H1 (cell line): ENCODE measurements at regions not wholly inside any gene's neighbourhood (a gene's known extent, or its start where the extent isn't known, plus 50 kb on each side); places are given as distances from the start of the nearest gene placed in this dataset.

ENCODE experiments used
- CTCF ChIA-PET: fragments of 300-600 bp; sonication (Branson Sonifier 250); formaldehyde crosslinking; loops from one replicate; lab custom pipeline; 2021; ENCODE audit not compliant: partially characterized antibody; lab: Charles Lee
- POLR2A ChIA-PET: fragments of 300-600 bp; sonication (Branson Sonifier 250); formaldehyde crosslinking; loops from one replicate; lab custom pipeline; 2021; ENCODE audit warnings: inconsistent platforms; ENCODE audit not compliant: partially characterized antibody; lab: Charles Lee
- DNase-seq, 2 experiments: peaks; one replicate each; pipeline versions ENCODE4 v3.0.0 to v3.0.0-alpha.2; 2010 to 2022; ENCODE audit warnings: low spot score in 2 of 2, low read depth in 1 of 2, mixed read lengths in 1 of 2
- FAIRE-seq: peaks from 2 replicates; lab custom pipeline; 2011; peaks lifted over from hg19 to GRCh38; lab: Jason Lieb, UNC
- H2AFZ ChIP-seq: 2 replicates; pipeline ENCODE4 v1.8.1; 2012; ENCODE audit warnings: low read length, inconsistent platforms
- H2AK5ac ChIP-seq: 2 replicates; pipeline ENCODE4 v1.6.1; 2013; ENCODE audit warnings: low read depth, low read length
- H2BK120ac ChIP-seq: replicated peaks from 2 replicates; pipeline ENCODE3; 2013; ENCODE audit warnings: low read depth, low read length, inconsistent platforms
- H2BK12ac ChIP-seq: 2 replicates; pipeline ENCODE4 v1.6.1; 2013; ENCODE audit warnings: low read depth, low read length
- H2BK15ac ChIP-seq: 2 replicates; pipeline ENCODE4 v1.6.1; 2013; ENCODE audit warnings: low read length
- H2BK20ac ChIP-seq: 2 replicates; pipeline ENCODE4 v1.6.1; 2013; ENCODE audit warnings: low read length
- H2BK5ac ChIP-seq: 2 replicates; pipeline ENCODE4 v1.6.1; 2013; ENCODE audit warnings: low read depth, low read length
- H3K14ac ChIP-seq: 2 replicates; pipeline ENCODE4 v1.6.1; 2013; ENCODE audit warnings: inconsistent platforms; ENCODE audit not compliant: insufficient read length
- H3K18ac ChIP-seq: 2 replicates; pipeline ENCODE4 v1.6.1; 2013; ENCODE audit warnings: low read length; ENCODE audit errors: extremely low read depth
- H3K23ac ChIP-seq: 2 replicates; pipeline ENCODE4 v1.6.1; 2013; ENCODE audit warnings: inconsistent platforms; ENCODE audit not compliant: insufficient read length
- H3K23me2 ChIP-seq: 2 replicates; pipeline ENCODE4 v1.6.1; 2013; ENCODE audit warnings: low read depth, low read length
- H3K27ac ChIP-seq: 2 replicates; pipeline ENCODE4 v1.6.1; 2011; ENCODE audit warnings: low read depth, low read length, inconsistent platforms
- H3K27me3 ChIP-seq, 4 experiments: replicated peaks in 1 of 4; 1 replicate in 1 of 4; 2 replicates in 3 of 4; pipeline versions ENCODE4 v1.6.1 to v1.8.1; 2011 to 2013; ENCODE audit warnings: low read length in 3 of 4, mild to moderate bottlenecking in 3 of 4, inconsistent platforms in 2 of 4, mixed read lengths in 2 of 4, moderate library complexity in 1 of 4; ENCODE audit not compliant: control insufficient read depth in 3 of 4, insufficient read depth in 3 of 4; ENCODE audit errors: extremely low read depth in 1 of 4
- H3K36me3 ChIP-seq, 4 experiments: 2 replicates each; pipeline versions ENCODE4 v1.6.1 to v1.8.1; 2011 to 2013; ENCODE audit warnings: mild to moderate bottlenecking in 4 of 4, low read length in 3 of 4, moderate library complexity in 2 of 4, control low read depth in 1 of 4, inconsistent platforms in 1 of 4; ENCODE audit not compliant: insufficient read depth in 4 of 4, control insufficient read depth in 2 of 4
- H3K4ac ChIP-seq: replicated peaks from 2 replicates; pipeline ENCODE3; 2013; ENCODE audit warnings: low read length, low read depth, mixed read lengths, inconsistent platforms; ENCODE audit not compliant: insufficient read length
- H3K4me1 ChIP-seq, 4 experiments: replicated peaks in 1 of 4; 1 replicate in 1 of 4; 2 replicates in 3 of 4; pipeline versions ENCODE4 v1.6.1 to v1.8.1; 2011 to 2013; ENCODE audit warnings: low read length in 3 of 4, inconsistent platforms in 2 of 4, mixed read lengths in 1 of 4; ENCODE audit not compliant: insufficient read depth in 4 of 4, control insufficient read depth in 3 of 4
- H3K4me2 ChIP-seq, 2 experiments: 2 replicates each; pipeline versions ENCODE4 v1.6.1 to v1.8.1; 2011 to 2013; ENCODE audit warnings: low read depth in 2 of 2, low read length in 2 of 2, control low read depth in 1 of 2, inconsistent platforms in 1 of 2, mild to moderate bottlenecking in 1 of 2; ENCODE audit not compliant: insufficient read depth in 1 of 2
- H3K4me3 ChIP-seq, 4 experiments: fragments of 200-600, 300-600 bp in 1 of 4; sonication (generic), shearing (Covaris generic), sonication (Bioruptor Twin) in 1 of 4; 2 replicates each; pipeline versions ENCODE4 v1.5.1 to v1.8.1; 2011 to 2016; ENCODE audit warnings: low read length in 4 of 4, low read depth in 3 of 4, control low read depth in 2 of 4, inconsistent platforms in 2 of 4, mild to moderate bottlenecking in 2 of 4, mixed read lengths in 1 of 4, moderate library complexity in 1 of 4; ENCODE audit not compliant: insufficient read depth in 2 of 4; ENCODE audit errors: extremely low read depth in 1 of 4
- H3K56ac ChIP-seq: replicated peaks from 2 replicates; pipeline ENCODE3; 2013; ENCODE audit warnings: low read depth, mild to moderate bottlenecking, mixed read lengths, low read length, inconsistent platforms; ENCODE audit not compliant: insufficient read length
- H3K79me1 ChIP-seq: 2 replicates; pipeline ENCODE4 v1.6.1; 2013; ENCODE audit warnings: low read depth, low read length, control low read depth
- H3K79me2 ChIP-seq, 2 experiments: 2 replicates each; pipeline versions ENCODE4 v1.6.1 to v1.8.1; 2012 to 2013; ENCODE audit warnings: low read length in 2 of 2, mild to moderate bottlenecking in 2 of 2, inconsistent platforms in 1 of 2; ENCODE audit not compliant: insufficient read depth in 2 of 2, control insufficient read depth in 1 of 2
- H3K9ac ChIP-seq, 4 experiments: replicated peaks in 1 of 4; 1 replicate in 1 of 4; 2 replicates in 3 of 4; pipeline versions ENCODE4 v1.6.1 to v1.8.1; 2011 to 2013; ENCODE audit warnings: low read depth in 3 of 4, low read length in 3 of 4, control low read depth in 2 of 4, mild to moderate bottlenecking in 2 of 4, moderate library complexity in 2 of 4, inconsistent platforms in 1 of 4; ENCODE audit errors: extremely low read depth in 1 of 4
- H3K9me3 ChIP-seq, 2 experiments: 2 replicates each; pipeline versions ENCODE4 v1.6.1 to v1.8.1; 2012 to 2013; ENCODE audit warnings: mild to moderate bottlenecking in 2 of 2, moderate library complexity in 2 of 2, control low read depth in 1 of 2, inconsistent platforms in 1 of 2, low read depth in 1 of 2, low read length in 1 of 2, mixed read lengths in 1 of 2; ENCODE audit not compliant: insufficient read depth in 2 of 2
- H4K20me1 ChIP-seq, 2 experiments: replicated peaks in 1 of 2; 2 replicates each; pipeline versions ENCODE3 to v1.8.1; 2011 to 2013; ENCODE audit warnings: inconsistent platforms in 2 of 2, low read length in 2 of 2, mild to moderate bottlenecking in 1 of 2; ENCODE audit not compliant: insufficient read depth in 2 of 2, control insufficient read depth in 1 of 2
- H4K5ac ChIP-seq: 2 replicates; pipeline ENCODE4 v1.6.1; 2013; ENCODE audit warnings: low read length, low read depth, mixed read lengths, inconsistent platforms; ENCODE audit not compliant: insufficient read length
- H4K8ac ChIP-seq: 2 replicates; pipeline ENCODE4 v1.8.0; 2013; ENCODE audit warnings: mild to moderate bottlenecking, moderate library complexity, low read length, inconsistent platforms; ENCODE audit not compliant: insufficient read depth; ENCODE audit errors: extremely low read depth
- H4K91ac ChIP-seq: replicated peaks from 2 replicates; pipeline ENCODE3; 2013; ENCODE audit warnings: low read length, mixed read lengths, inconsistent platforms; ENCODE audit not compliant: insufficient read length
- BCL11A ChIP-seq, 2 experiments: IDR thresholded peaks; one replicate each; pipeline ENCODE4 v1.6.1; 2011; ENCODE audit warnings: low read depth in 2 of 2, low read length in 2 of 2, mild to moderate bottlenecking in 2 of 2
- CREB1 ChIP-seq: IDR thresholded peaks from 2 replicates; pipeline ENCODE4 v1.6.1; 2012; ENCODE audit warnings: inconsistent platforms
- FOSL1 ChIP-seq: IDR thresholded peaks from 2 replicates; pipeline ENCODE4 v1.6.1; 2011; ENCODE audit warnings: mild to moderate bottlenecking, low read depth, low read length, moderate library complexity; ENCODE audit not compliant: insufficient read depth
- HDAC6 ChIP-seq: IDR thresholded peaks from one replicate; pipeline ENCODE4 v1.7.1; 2012; ENCODE audit warnings: low read depth, mild to moderate bottlenecking, inconsistent platforms, low read length, moderate library complexity
- NANOG ChIP-seq: IDR thresholded peaks from 2 replicates; pipeline ENCODE4 v1.6.1; 2011; ENCODE audit warnings: low read length, low read depth, mild to moderate bottlenecking, inconsistent platforms; ENCODE audit not compliant: insufficient read depth, poor library complexity, severe bottlenecking
- NRF1 ChIP-seq: IDR thresholded peaks from 2 replicates; pipeline ENCODE4 v1.6.1; 2011; ENCODE audit warnings: mild to moderate bottlenecking, low read depth, low read length, improper control_type of control experiment
- PHF8 ChIP-seq: fragments of 200-600 bp; sonication (generic); conservative IDR thresholded peaks from 2 replicates; pipeline ENCODE4 v1.7.1; 2012; ENCODE audit warnings: low read depth, mild to moderate bottlenecking, inconsistent platforms, low read length, moderate library complexity
- POLR2AphosphoS5 ChIP-seq: IDR thresholded peaks from 2 replicates; pipeline ENCODE4 v1.6.1; 2011; ENCODE audit warnings: low read depth, low read length
- SIX5 ChIP-seq: IDR thresholded peaks from 2 replicates; pipeline ENCODE4 v1.6.1; 2011; ENCODE audit warnings: mild to moderate bottlenecking, low read depth, low read length
- TAF1 ChIP-seq: IDR thresholded peaks from 2 replicates; pipeline ENCODE4 v1.6.1; 2011; ENCODE audit warnings: mild to moderate bottlenecking, low read depth, low read length
- TAF7 ChIP-seq: optimal IDR thresholded peaks from 2 replicates; pipeline ENCODE3; 2011; ENCODE audit warnings: low read depth, mild to moderate bottlenecking, inconsistent platforms, low read length, moderate library complexity, borderline replicate concordance
- TEAD4 ChIP-seq: IDR thresholded peaks from 2 replicates; pipeline ENCODE4 v1.6.1; 2012; ENCODE audit warnings: low read depth, low read length, inconsistent platforms, mixed read lengths
- WGBS, 2 experiments: shearing (Covaris generic) in 1 of 2; methylation state at CpG; one replicate each; pipeline versions ENCODE4 v1.1.6 to v1.1.7; 2013 to 2015; ENCODE audit warnings: low lambda C conversion rate in 2 of 2, mixed read lengths in 2 of 2, inconsistent platforms in 1 of 2, low coverage in 1 of 2, missing lambda C conversion rate in 1 of 2; ENCODE audit not compliant: insufficient replicate concordance in 2 of 2, insufficient coverage in 1 of 2, insufficient read length in 1 of 2; ENCODE audit errors: extremely low coverage in 1 of 2, missing lambda C conversion rate in 1 of 2; 5-methylcytosine and 5-hydroxymethylcytosine counted together
- TF ChIP-seq, protein P1 (sequence below): IDR thresholded peaks from 2 replicates; pipeline ENCODE4 v1.6.1; 2011; ENCODE audit warnings: low read depth, mild to moderate bottlenecking, low read length; ENCODE audit not compliant: insufficient read depth

GRCh38 chr17:79379700-79380445 is 231.0 kb downstream of the RBFOX3 start:
- H2AK5ac ChIP-seq = no peak overlapping the region
- WGBS, 2 experiments = 92% methylated on average over 17 of the region's 21 CpGs; no CpG with 5 or more reads in 1 of the 2 experiments
- no peak overlapping the region for H2BK15ac ChIP-seq
- CTCF ChIA-PET = interaction anchor here (1.0 to 9.7 kb wide), 3 partner anchors 11 to 297 kb away, joined by 4 to 108 read pairs (median 4); no protein-coding TSS in a partner anchor
- no peak for FAIRE-seq
- H3K4me3 ChIP-seq = no peak overlapping the region
- POLR2A ChIA-PET = no interaction called here
- no peak overlapping the region for H2BK5ac ChIP-seq
- H4K20me1 ChIP-seq = peaks cover 0 to 3% of the 10 kb centered on the region in 2 experiments
- H2BK20ac ChIP-seq = no peak overlapping the region
- no peak overlapping the region for H3K4ac ChIP-seq
- H3K27me3 ChIP-seq = peaks cover 0 to 3% (median 0%) of the 10 kb centered on the region in 4 experiments; a peak in 3 of 7 replicates
- no peak overlapping the region for H2BK12ac ChIP-seq
- no peak for TF ChIP-seq HDAC6
- TF ChIP-seq BCL11A (IDR thresholded peaks at IDR 0.05; ENCODE audit: low read depth in 2 of 2, low read length in 2 of 2) = no peak
- TF ChIP-seq, protein P1, sequence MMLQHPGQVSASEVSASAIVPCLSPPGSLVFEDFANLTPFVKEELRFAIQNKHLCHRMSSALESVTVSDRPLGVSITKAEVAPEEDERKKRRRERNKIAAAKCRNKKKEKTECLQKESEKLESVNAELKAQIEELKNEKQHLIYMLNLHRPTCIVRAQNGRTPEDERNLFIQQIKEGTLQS = no peak
- no peak for TF ChIP-seq FOSL1
- TF ChIP-seq TAF1 = no peak
- no peak for TF ChIP-seq TEAD4
- no peak for TF ChIP-seq PHF8
- TF ChIP-seq CREB1 = no peak
- TF ChIP-seq SIX5 = no peak
- TF ChIP-seq NRF1 = no peak
- TF ChIP-seq POLR2AphosphoS5 = no peak
- no peak for TF ChIP-seq TAF7
- TF ChIP-seq NANOG = no peak
- peaks cover 0 to 3% (median 0%) of the 10 kb centered on the region in 4 experiments; a peak in 2 of 7 replicates for H3K4me1 ChIP-seq
- H3K9me3 ChIP-seq = no peaks in the 10 kb centered on the region
- H2AFZ ChIP-seq = no peak overlapping the region
- H3K79me1 ChIP-seq = no peaks in the 10 kb centered on the region
- no peak overlapping the region for H3K14ac ChIP-seq
- no peak overlapping the region for H4K5ac ChIP-seq
- H3K79me2 ChIP-seq = no peaks in the 10 kb centered on the region
- H3K18ac ChIP-seq = no peak overlapping the region
- H3K23ac ChIP-seq = no peak overlapping the region
- H3K23me2 ChIP-seq = no peaks in the 10 kb centered on the region
- H3K36me3 ChIP-seq = no peaks in the 10 kb centered on the region
- no peak overlapping the region for H4K8ac ChIP-seq
- no peak for DNase-seq
- no peak overlapping the region for H2BK120ac ChIP-seq
- no peak overlapping the region for H3K27ac ChIP-seq
- no peak overlapping the region for H3K4me2 ChIP-seq
- no peak overlapping the region for H3K9ac ChIP-seq
- no peak overlapping the region for H3K56ac ChIP-seq
- H4K91ac ChIP-seq = no peak overlapping the region
